Spleen (tissue), 11 donors: ENCODE measurements at regions not wholly inside any gene's neighbourhood (a gene's known extent, or its start where the extent isn't known, plus 50 kb on each side); places are given as distances from the start of the nearest gene placed in this dataset.

ENCODE experiments used
- DNase-seq: peaks from one replicate; pipeline ENCODE4 v3.0.0-alpha.2; 2020
- H3K27ac ChIP-seq, 8 donors: fragments of 200-600 bp; sonication (generic) in 7 of 8; 1 replicate in 4 of 8; 2 replicates in 4 of 8; pipeline versions ENCODE4 v1.5.0 to v1.8.0; 2016 to 2021; ENCODE audit warnings: inconsistent platforms in 4 of 8, mild to moderate bottlenecking in 4 of 8, moderate library complexity in 1 of 8
- H3K27me3 ChIP-seq, 7 donors: fragments of 200-600 bp; sonication (generic) in 6 of 7; replicated peaks in 1 of 7; 1 replicate in 4 of 7; 2 replicates in 3 of 7; pipeline versions ENCODE4 v1.5.0 to v1.8.0; 2016 to 2021; ENCODE audit warnings: inconsistent platforms in 3 of 7, mild to moderate bottlenecking in 1 of 7
- H3K36me3 ChIP-seq, 6 donors: fragments of 200-600 bp; sonication (generic) in 5 of 6; 1 replicate in 4 of 6; 2 replicates in 2 of 6; pipeline versions ENCODE4 v1.5.0 to v1.8.0; 2016 to 2021; ENCODE audit warnings: inconsistent platforms in 2 of 6
- H3K4me1 ChIP-seq, 6 donors: fragments of 200-600 bp; sonication (generic) in 5 of 6; 1 replicate in 3 of 6; 2 replicates in 3 of 6; pipeline versions ENCODE4 v1.5.0 to v1.8.0; 2016 to 2021; ENCODE audit warnings: inconsistent platforms in 3 of 6
- H3K4me3 ChIP-seq, 8 donors: fragments of 200-600 bp; sonication (generic) in 7 of 8; 1 replicate in 4 of 8; 2 replicates in 4 of 8; pipeline versions ENCODE4 v1.5.0 to v1.8.0; 2016 to 2021; ENCODE audit warnings: inconsistent platforms in 4 of 8, mild to moderate bottlenecking in 4 of 8, moderate library complexity in 2 of 8
- H3K9me3 ChIP-seq, 8 donors: fragments of 200-600 bp; sonication (generic) in 7 of 8; 1 replicate in 4 of 8; 2 replicates in 4 of 8; pipeline versions ENCODE4 v1.5.0 to v1.8.0; 2016 to 2021; ENCODE audit warnings: inconsistent platforms in 4 of 8
- CTCF ChIP-seq, 11 experiments: fragments of 200-600 bp in 7 of 11; fragments of 450-650 bp in 4 of 11; sonication (generic) in 4 of 11; IDR thresholded peaks in 8 of 11; conservative IDR thresholded peaks in 3 of 11; 1 replicate in 7 of 11; 2 replicates in 4 of 11; pipeline versions ENCODE4 v1.4.0 to v1.8.0; 2016 to 2021; ENCODE audit warnings: antibody characterized with exemption in 11 of 11, inconsistent platforms in 4 of 11, mild to moderate bottlenecking in 1 of 11
- POLR2A ChIP-seq, 3 donors: fragments of 450-650 bp; IDR thresholded peaks; one replicate each; pipeline ENCODE4 v1.5.1; 2017; ENCODE audit warnings: antibody characterized with exemption in 3 of 3, mild to moderate bottlenecking in 1 of 3
- POLR2AphosphoS5 ChIP-seq, 3 donors: sonication (generic); formaldehyde crosslinking; IDR thresholded peaks; one replicate each; pipeline ENCODE4 v1.5.1; 2017; ENCODE audit warnings: antibody characterized with exemption in 3 of 3
- WGBS, 5 donors: extraction: QIAGEN DNeasy Blood & Tissue Kit in 3 of 5; methylation state at CpG; one replicate each; pipeline versions ENCODE4 v1.1.5 to v1.1.7; 2013 to 2018; 5-methylcytosine and 5-hydroxymethylcytosine counted together
- intact Hi-C: fragments of 100-400 bp; cut with DNase I; formaldehyde crosslinking; loops from one replicate; pipeline ENCODE4 v1.15.0; 2023; ENCODE audit warnings: low total_unique reads
- donor health status: healthy with polysubstance abuse.
- donor health status: DM: no; HTN: no; CAD: no; lungs with moderate emphysema.
- donor health status: DM: no; HTN: no; CAD: no.
- donor health status: Bipolar disorder and iron deficiency.
- donor health status: healthy.
- donor health status: DM: no; HTN: no; CAD: no.
- donor health status: DM: yes; HTN: yes; CAD: no.

- no peaks in the 10 kb centered on the region for H3K36me3 ChIP-seq
- no peaks in the 10 kb centered on the region for H3K27me3 ChIP-seq
- no peaks in the 10 kb centered on the region for H3K4me1 ChIP-seq
- no peak for DNase-seq
- H3K9me3 ChIP-seq, result peaks cover 0 to 4% (median 0%) of the 10 kb centered on the region in 8 donors
- H3K4me3 ChIP-seq, result no peak overlapping the region
- TF ChIP-seq CTCF (IDR thresholded peaks at IDR 0.05 in 8 of 11, conservative IDR thresholded peaks at IDR 0.05 in 3 of 11) (no peak), POLR2A (IDR thresholded peaks at IDR 0.05) (no peak), POLR2AphosphoS5 (IDR thresholded peaks at IDR 0.05) (no peak)
- peak overlapping the region in 2 of 8 donors; percentile 8 to 29 for H3K27ac ChIP-seq
- intact Hi-C loops, result no loop called here
- WGBS, 5 donors, result 0 to 30% (median 3%) methylated on average over 1 of the region's 1 CpG
These were observed 799.8 kb downstream of the RAPGEF2 start for GRCh38 chr4:159902648-159903047.

GRCh38 chr4:159904906-159905305 lies 802.0 kb downstream of the RAPGEF2 start:
- peaks cover 0 to 15% (median 0%) of the 10 kb centered on the region in 8 donors for H3K9me3 ChIP-seq
- TF ChIP-seq POLR2AphosphoS5 (IDR thresholded peaks at IDR 0.05) (no peak), POLR2A (IDR thresholded peaks at IDR 0.05) (no peak), CTCF (IDR thresholded peaks at IDR 0.05 in 8 of 11, conservative IDR thresholded peaks at IDR 0.05 in 3 of 11) (no peak)
- H3K4me1 ChIP-seq, result no peaks in the 10 kb centered on the region
- H3K27ac ChIP-seq, result no peak overlapping the region
- H3K36me3 ChIP-seq, result no peaks in the 10 kb centered on the region
- no peak for DNase-seq
- WGBS, 5 donors, result 53 to 75% (median 57%) methylated on average over 2 of the region's 2 CpGs
- H3K27me3 ChIP-seq, result no peaks in the 10 kb centered on the region
- intact Hi-C loops, result no loop called here
- no peak overlapping the region for H3K4me3 ChIP-seq

GRCh38 chr4:159906051-159906450 lies 803.2 kb downstream of the RAPGEF2 start:
- Histone ChIP-seq H3K27ac (no peak overlapping the region), H3K9me3 (peaks cover 0 to 15% (median 0%) of the 10 kb centered on the region in 8 donors), H3K4me3 (no peak overlapping the region), H3K4me1 (no peaks in the 10 kb centered on the region), H3K27me3 (no peaks in the 10 kb centered on the region), H3K36me3 (no peaks in the 10 kb centered on the region)
- TF ChIP-seq CTCF (IDR thresholded peaks at IDR 0.05 in 8 of 11, conservative IDR thresholded peaks at IDR 0.05 in 3 of 11) (no peak), POLR2A (IDR thresholded peaks at IDR 0.05) (no peak), POLR2AphosphoS5 (IDR thresholded peaks at IDR 0.05) (no peak)
- no peak for DNase-seq
- intact Hi-C loops, result no loop called here

GRCh38 chr4:159906517-159906916 lies 803.6 kb downstream of the RAPGEF2 start:
- Histone ChIP-seq H3K36me3 (no peaks in the 10 kb centered on the region), H3K4me3 (no peak overlapping the region), H3K9me3 (peaks cover 0 to 15% (median 0%) of the 10 kb centered on the region in 8 donors), H3K4me1 (no peaks in the 10 kb centered on the region), H3K27me3 (no peaks in the 10 kb centered on the region), H3K27ac (no peak overlapping the region)
- DNase-seq, result no peak
- no peak for TF ChIP-seq CTCF (IDR thresholded peaks at IDR 0.05 in 8 of 11, conservative IDR thresholded peaks at IDR 0.05 in 3 of 11)
- no peak for TF ChIP-seq POLR2A (IDR thresholded peaks at IDR 0.05)
- TF ChIP-seq POLR2AphosphoS5 (IDR thresholded peaks at IDR 0.05), result no peak
- intact Hi-C loops, result no loop called here
